ENCODE measurements at regions not wholly inside any gene's neighbourhood (a gene's known extent, or its start where the extent isn't known, plus 50 kb on each side); places are given as distances from the start of the nearest gene placed in this dataset.

DNA sequence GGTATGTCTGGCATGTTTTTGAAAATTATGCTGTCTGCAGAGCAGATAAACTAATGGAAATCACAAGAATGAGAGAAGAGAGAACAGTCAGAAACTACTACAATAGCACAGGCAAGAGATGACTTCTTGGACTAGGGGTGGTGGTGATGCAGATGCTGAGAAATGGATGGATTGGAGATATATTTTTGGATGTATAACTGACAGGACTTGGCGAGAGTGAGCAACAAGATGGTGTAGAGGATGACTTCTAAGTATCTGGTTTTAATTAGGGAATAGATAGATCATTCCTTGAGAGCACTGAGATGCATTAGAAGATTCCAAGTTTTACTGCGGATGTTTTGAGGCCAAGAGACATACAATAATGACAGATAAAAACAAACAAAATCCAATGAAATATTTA lies 328.2 kb downstream of the PID1 start:
- H3K9me3 Mint-ChIP-seq (ENCODE audit: unreplicated experiment) = no peaks in the 10 kb centered on the region
- no peaks in the 10 kb centered on the region for H3K4me1 Mint-ChIP-seq (ENCODE audit: low read depth, unreplicated experiment)
- H3K27me3 Mint-ChIP-seq (ENCODE audit: insufficient read depth, unreplicated experiment) = peaks cover 6% of the 10 kb centered on the region
- Histone ChIP-seq H3K4me3 (ENCODE audit: low read depth, low read length) (no peak overlapping the region), H3K36me3 (ENCODE audit: control insufficient read depth, insufficient read depth, low read length) (no peaks in the 10 kb centered on the region), H3K9me3 (no peaks in the 10 kb centered on the region), H3K4me1 (no peaks in the 10 kb centered on the region), H3K27me3 (replicated peaks; ENCODE audit: control insufficient read depth, insufficient read depth, low read length) (no peaks in the 10 kb centered on the region)
- POLR2A ChIA-PET = no interaction called here
- H3K36me3 Mint-ChIP-seq (ENCODE audit: insufficient read depth, unreplicated experiment) = no peaks in the 10 kb centered on the region
- no TSS peak for BruUV-seq (replicated peaks)
- no peak overlapping the region for H3K4me3 Mint-ChIP-seq (ENCODE audit: unreplicated experiment)
- no peak for DNase-seq
- intact Hi-C loops (cut with micrococcal nuclease; ENCODE audit: unreplicated experiment) = no loop called here
- TF ChIP-seq, protein P1, sequence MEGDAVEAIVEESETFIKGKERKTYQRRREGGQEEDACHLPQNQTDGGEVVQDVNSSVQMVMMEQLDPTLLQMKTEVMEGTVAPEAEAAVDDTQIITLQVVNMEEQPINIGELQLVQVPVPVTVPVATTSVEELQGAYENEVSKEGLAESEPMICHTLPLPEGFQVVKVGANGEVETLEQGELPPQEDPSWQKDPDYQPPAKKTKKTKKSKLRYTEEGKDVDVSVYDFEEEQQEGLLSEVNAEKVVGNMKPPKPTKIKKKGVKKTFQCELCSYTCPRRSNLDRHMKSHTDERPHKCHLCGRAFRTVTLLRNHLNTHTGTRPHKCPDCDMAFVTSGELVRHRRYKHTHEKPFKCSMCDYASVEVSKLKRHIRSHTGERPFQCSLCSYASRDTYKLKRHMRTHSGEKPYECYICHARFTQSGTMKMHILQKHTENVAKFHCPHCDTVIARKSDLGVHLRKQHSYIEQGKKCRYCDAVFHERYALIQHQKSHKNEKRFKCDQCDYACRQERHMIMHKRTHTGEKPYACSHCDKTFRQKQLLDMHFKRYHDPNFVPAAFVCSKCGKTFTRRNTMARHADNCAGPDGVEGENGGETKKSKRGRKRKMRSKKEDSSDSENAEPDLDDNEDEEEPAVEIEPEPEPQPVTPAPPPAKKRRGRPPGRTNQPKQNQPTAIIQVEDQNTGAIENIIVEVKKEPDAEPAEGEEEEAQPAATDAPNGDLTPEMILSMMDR (IDR thresholded peaks at IDR 0.05; ENCODE audit: insufficient read depth in 1 of 2, low read depth in 1 of 2, low read length in 1 of 2, severe bottlenecking in 1 of 2, unreplicated experiment in 1 of 2) = no peak
- CTCF ChIA-PET = no interaction called here
- H3K27ac Mint-ChIP-seq (ENCODE audit: unreplicated experiment) = no peak overlapping the region

DNA sequence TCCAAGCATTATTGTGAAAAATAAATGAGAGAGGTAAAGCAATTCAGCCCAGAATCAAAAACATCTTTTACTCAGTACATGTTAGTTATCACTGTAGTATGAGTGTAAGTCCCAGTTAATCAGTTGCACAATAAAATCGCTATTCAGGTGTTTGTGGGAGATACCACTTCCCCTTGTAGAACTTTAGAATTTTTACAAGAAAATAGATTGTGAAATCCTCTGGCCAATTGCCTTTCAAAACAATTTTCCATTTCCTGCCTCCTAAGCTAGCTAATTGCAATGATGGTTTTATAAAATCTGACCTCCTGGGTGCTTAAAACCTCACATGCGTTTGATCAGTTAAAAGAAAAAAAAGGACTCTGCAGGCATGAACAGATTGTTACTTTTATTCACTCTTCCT lies 332.5 kb downstream of the PID1 start:
- Histone ChIP-seq H3K9me3 (no peaks in the 10 kb centered on the region), H3K27me3 (replicated peaks; ENCODE audit: control insufficient read depth, insufficient read depth, low read length) (no peaks in the 10 kb centered on the region), H3K36me3 (ENCODE audit: control insufficient read depth, insufficient read depth, low read length) (no peaks in the 10 kb centered on the region), H3K4me1 (no peaks in the 10 kb centered on the region), H3K4me3 (ENCODE audit: low read depth, low read length) (no peak overlapping the region)
- H3K4me1 Mint-ChIP-seq (ENCODE audit: low read depth, unreplicated experiment) = no peaks in the 10 kb centered on the region
- DNase-seq = no peak
- CTCF ChIA-PET = no interaction called here
- intact Hi-C loops (cut with micrococcal nuclease; ENCODE audit: unreplicated experiment) = no loop called here
- no peak overlapping the region for H3K27ac Mint-ChIP-seq (ENCODE audit: unreplicated experiment)
- no peak overlapping the region for H3K4me3 Mint-ChIP-seq (ENCODE audit: unreplicated experiment)
- H3K27me3 Mint-ChIP-seq (ENCODE audit: insufficient read depth, unreplicated experiment) = peaks cover 6% of the 10 kb centered on the region
- BruUV-seq (replicated peaks) = no TSS peak
- TF ChIP-seq, protein P1 (IDR thresholded peaks at IDR 0.05; ENCODE audit: insufficient read depth in 1 of 2, low read depth in 1 of 2, low read length in 1 of 2, severe bottlenecking in 1 of 2, unreplicated experiment in 1 of 2) = no peak
- peaks cover 4% of the 10 kb centered on the region for H3K9me3 Mint-ChIP-seq (ENCODE audit: unreplicated experiment)
- no peaks in the 10 kb centered on the region for H3K36me3 Mint-ChIP-seq (ENCODE audit: insufficient read depth, unreplicated experiment)
- POLR2A ChIA-PET = no interaction called here

DNA sequence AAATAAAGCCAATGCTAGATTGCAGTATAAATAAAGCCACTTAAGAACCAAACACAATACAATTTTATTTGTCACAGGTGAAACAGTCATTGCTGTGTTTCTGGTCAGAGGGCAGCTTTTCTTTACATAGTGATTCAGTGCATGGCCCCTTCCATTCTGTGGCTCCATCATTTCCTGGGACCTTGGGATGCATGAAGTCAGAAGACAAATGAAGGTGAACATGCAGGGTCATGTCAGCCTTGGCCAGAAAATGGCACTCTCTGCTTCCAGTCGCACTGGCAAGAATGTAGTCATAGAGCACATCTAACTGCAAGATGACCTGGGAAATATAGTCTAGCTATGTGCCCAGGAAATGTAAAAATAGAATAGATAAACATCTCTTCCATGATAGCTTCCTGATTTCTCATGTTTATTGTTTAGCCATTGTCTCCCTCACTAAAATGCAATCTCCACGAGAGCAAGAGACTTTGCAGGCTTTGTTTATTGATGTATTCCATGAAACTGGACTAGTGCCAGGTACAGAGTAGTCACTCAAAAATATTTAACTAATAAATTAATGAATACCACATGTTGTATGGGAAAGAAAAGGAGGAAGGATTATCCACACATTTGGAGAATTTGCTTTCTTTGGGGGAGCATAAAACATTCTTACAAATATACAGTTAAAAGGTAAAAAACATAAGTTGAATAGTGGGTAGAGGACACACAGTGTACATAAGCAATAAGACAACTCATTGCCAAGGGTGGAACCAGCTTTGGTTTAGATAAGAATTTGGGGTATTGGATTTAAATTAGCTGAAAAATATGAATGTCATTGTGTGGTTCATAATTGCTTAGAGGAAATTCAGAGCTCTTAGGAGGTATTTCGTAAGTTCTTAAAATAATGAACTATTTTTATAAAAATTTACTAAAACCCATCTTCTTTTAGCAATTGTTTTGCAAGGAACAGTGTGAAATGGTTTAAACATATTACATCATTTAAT lies 343.8 kb downstream of the PID1 start:
- TF ChIP-seq, protein P1 (IDR thresholded peaks at IDR 0.05; ENCODE audit: insufficient read depth in 1 of 2, low read depth in 1 of 2, low read length in 1 of 2, severe bottlenecking in 1 of 2, unreplicated experiment in 1 of 2) = no peak
- Histone ChIP-seq H3K9me3 (no peaks in the 10 kb centered on the region), H3K36me3 (ENCODE audit: control insufficient read depth, insufficient read depth, low read length) (no peaks in the 10 kb centered on the region), H3K27me3 (replicated peaks; ENCODE audit: control insufficient read depth, insufficient read depth, low read length) (no peaks in the 10 kb centered on the region), H3K4me1 (no peaks in the 10 kb centered on the region), H3K4me3 (ENCODE audit: low read depth, low read length) (no peak overlapping the region)
- intact Hi-C loops (cut with micrococcal nuclease; ENCODE audit: unreplicated experiment) = no loop called here
- H3K36me3 Mint-ChIP-seq (ENCODE audit: insufficient read depth, unreplicated experiment) = no peaks in the 10 kb centered on the region
- no peaks in the 10 kb centered on the region for H3K4me1 Mint-ChIP-seq (ENCODE audit: low read depth, unreplicated experiment)
- H3K27ac Mint-ChIP-seq (ENCODE audit: unreplicated experiment) = no peak overlapping the region
- ChIA-PET CTCF (no interaction called here), POLR2A (no interaction called here)
- peaks cover 16% of the 10 kb centered on the region for H3K9me3 Mint-ChIP-seq (ENCODE audit: unreplicated experiment)
- no peaks in the 10 kb centered on the region for H3K27me3 Mint-ChIP-seq (ENCODE audit: insufficient read depth, unreplicated experiment)
- no TSS peak for BruUV-seq (replicated peaks)
- H3K4me3 Mint-ChIP-seq (ENCODE audit: unreplicated experiment) = no peak overlapping the region
- DNase-seq = no peak

All from Caco-2 (cell line).